ENCODE measurements at regions not wholly inside any gene's neighbourhood (a gene's known extent, or its start where the extent isn't known, plus 50 kb on each side); places are given as distances from the start of the nearest gene placed in this dataset.

GRCh38 chr13:83722443-83722842 lies 159.8 kb downstream of the SLITRK1 start:
- intact Hi-C loops (cut with DNase I): no loop called here
- Histone ChIP-seq H3K4me1 (no peaks in the 10 kb centered on the region), H3K9me3 (no peaks in the 10 kb centered on the region), H3K36me3 (no peaks in the 10 kb centered on the region), H3K27me3 (no peaks in the 10 kb centered on the region), H3K27ac (no peak overlapping the region), H3K4me3 (no peak overlapping the region)
- no peak for TF ChIP-seq CTCF (IDR thresholded peaks at IDR 0.05)
- ATAC-seq: no peak
- WGBS, 2 donors: 94 to 96% methylated on average over 2 of the region's 2 CpGs
- no peak for FAIRE-seq
- no peak for DNase-seq

GRCh38 chr13:83716121-83716520 lies 166.2 kb downstream of the SLITRK1 start:
- H3K36me3 ChIP-seq: no peaks in the 10 kb centered on the region
- ATAC-seq: no peak
- TF ChIP-seq CTCF (IDR thresholded peaks at IDR 0.05): no peak
- WGBS, 2 donors: 92 to 93% methylated on average over 6 of the region's 6 CpGs
- no peak for DNase-seq
- no peak overlapping the region for H3K27ac ChIP-seq
- no peaks in the 10 kb centered on the region for H3K9me3 ChIP-seq
- FAIRE-seq: no peak
- H3K4me3 ChIP-seq: no peak overlapping the region
- no peaks in the 10 kb centered on the region for H3K27me3 ChIP-seq
- intact Hi-C loops (cut with DNase I): no loop called here
- H3K4me1 ChIP-seq: no peaks in the 10 kb centered on the region

- DNase-seq: no peak
- H3K4me1 ChIP-seq: no peaks in the 10 kb centered on the region
- H3K4me3 ChIP-seq: no peak overlapping the region
- no peak for ATAC-seq
- 84 to 92% methylated on average over 1 of the region's 1 CpG for WGBS, 2 donors
- no peak for TF ChIP-seq CTCF (IDR thresholded peaks at IDR 0.05)
- no peak for FAIRE-seq
- no peak overlapping the region for H3K27ac ChIP-seq
- H3K9me3 ChIP-seq: no peaks in the 10 kb centered on the region
- no peaks in the 10 kb centered on the region for H3K27me3 ChIP-seq
- intact Hi-C loops (cut with DNase I): no loop called here
- no peaks in the 10 kb centered on the region for H3K36me3 ChIP-seq
Observed at GRCh38 chr13:83714236-83714635, 168.0 kb downstream of the SLITRK1 start.

GRCh38 chr13:83710133-83710515 lies 172.2 kb downstream of the SLITRK1 start:
- TF ChIP-seq CTCF (IDR thresholded peaks at IDR 0.05): no peak
- no peak overlapping the region for H3K4me3 ChIP-seq
- intact Hi-C loops (cut with DNase I): no loop called here
- no peak overlapping the region for H3K27ac ChIP-seq
- no peak for FAIRE-seq
- no peak for DNase-seq
- H3K36me3 ChIP-seq: no peaks in the 10 kb centered on the region
- no peaks in the 10 kb centered on the region for H3K4me1 ChIP-seq
- no peak for ATAC-seq
- no peaks in the 10 kb centered on the region for H3K27me3 ChIP-seq
- no peaks in the 10 kb centered on the region for H3K9me3 ChIP-seq

- no peak for TF ChIP-seq CTCF (IDR thresholded peaks at IDR 0.05)
- 98 to 100% methylated on average over 1 of the region's 1 CpG for WGBS, 2 donors
- Histone ChIP-seq H3K4me1 (no peaks in the 10 kb centered on the region), H3K27ac (no peak overlapping the region), H3K27me3 (no peaks in the 10 kb centered on the region), H3K9me3 (no peaks in the 10 kb centered on the region), H3K4me3 (no peak overlapping the region), H3K36me3 (no peaks in the 10 kb centered on the region)
- FAIRE-seq (no peak), ATAC-seq (no peak), DNase-seq (no peak)
- intact Hi-C loops (cut with DNase I): no loop called here
Observed at GRCh38 chr13:83709426-83710132, 172.7 kb downstream of the SLITRK1 start.

All from pancreas (tissue), 10 donors.